Body of pancreas (tissue), 4 donors: ENCODE measurements at regions not wholly inside any gene's neighbourhood (a gene's known extent, or its start where the extent isn't known, plus 50 kb on each side); places are given as distances from the start of the nearest gene placed in this dataset.

Source experiments
- POLR2A ChIP-seq, 3 donors: fragments of 450-650 bp; IDR thresholded peaks; one replicate each; pipeline ENCODE4 v1.6.1; 2016; ENCODE audit warnings: antibody characterized with exemption in 3 of 3, mild to moderate bottlenecking in 2 of 3
- TF ChIP-seq, protein P1 (sequence below), 7 experiments: fragments of 450-650 bp in 4 of 7; fragments of 200-600 bp in 3 of 7; sonication (generic) in 3 of 7; IDR thresholded peaks; one replicate each; pipeline ENCODE4 v1.5.1; 2016 to 2019; ENCODE audit warnings: antibody characterized with exemption in 7 of 7

DNA sequence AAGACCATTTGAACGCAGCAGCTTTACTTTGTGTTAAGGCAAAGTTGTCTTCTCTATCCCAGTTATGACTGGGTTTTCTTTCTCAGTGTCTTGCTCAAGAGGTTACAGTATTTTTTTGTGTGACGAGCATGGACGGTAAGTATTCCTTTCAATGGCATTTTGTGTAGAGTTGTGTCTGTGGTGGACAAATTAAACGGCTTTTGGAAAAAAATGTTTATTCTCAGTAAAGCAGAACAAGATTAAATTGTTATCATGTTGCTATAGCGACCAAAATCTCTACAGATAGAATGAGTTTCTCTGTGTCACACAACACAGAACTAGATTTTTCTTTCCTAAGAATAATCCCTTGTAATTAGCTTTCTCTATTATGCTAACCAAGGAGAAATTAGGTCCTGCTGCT lies 417.1 kb downstream of the AEBP2 start:
- TF ChIP-seq, protein P1, sequence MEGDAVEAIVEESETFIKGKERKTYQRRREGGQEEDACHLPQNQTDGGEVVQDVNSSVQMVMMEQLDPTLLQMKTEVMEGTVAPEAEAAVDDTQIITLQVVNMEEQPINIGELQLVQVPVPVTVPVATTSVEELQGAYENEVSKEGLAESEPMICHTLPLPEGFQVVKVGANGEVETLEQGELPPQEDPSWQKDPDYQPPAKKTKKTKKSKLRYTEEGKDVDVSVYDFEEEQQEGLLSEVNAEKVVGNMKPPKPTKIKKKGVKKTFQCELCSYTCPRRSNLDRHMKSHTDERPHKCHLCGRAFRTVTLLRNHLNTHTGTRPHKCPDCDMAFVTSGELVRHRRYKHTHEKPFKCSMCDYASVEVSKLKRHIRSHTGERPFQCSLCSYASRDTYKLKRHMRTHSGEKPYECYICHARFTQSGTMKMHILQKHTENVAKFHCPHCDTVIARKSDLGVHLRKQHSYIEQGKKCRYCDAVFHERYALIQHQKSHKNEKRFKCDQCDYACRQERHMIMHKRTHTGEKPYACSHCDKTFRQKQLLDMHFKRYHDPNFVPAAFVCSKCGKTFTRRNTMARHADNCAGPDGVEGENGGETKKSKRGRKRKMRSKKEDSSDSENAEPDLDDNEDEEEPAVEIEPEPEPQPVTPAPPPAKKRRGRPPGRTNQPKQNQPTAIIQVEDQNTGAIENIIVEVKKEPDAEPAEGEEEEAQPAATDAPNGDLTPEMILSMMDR (IDR thresholded peaks at IDR 0.05), result no peak
- no peak for TF ChIP-seq POLR2A (IDR thresholded peaks at IDR 0.05)
